ENCODE measurements at regions not wholly inside any gene's neighbourhood (a gene's known extent, or its start where the extent isn't known, plus 50 kb on each side); places are given as distances from the start of the nearest gene placed in this dataset.
"Not testable (repeated sequence)": the region's sequence is repeated elsewhere in the genome, so short reads cannot be mapped to it uniquely, and the experiment has no call there.

- DNase-seq (ENCODE audit: low spot score), result no peak
These were observed 281.0 kb upstream of the MAOA start for GRCh38 chrX:43375136-43375535.

GRCh38 chrX:43380704-43381103, 275.4 kb upstream of the MAOA start:
- no peak for DNase-seq (ENCODE audit: low spot score)

- peak; percentile 14 for DNase-seq (ENCODE audit: low spot score)
These were observed 269.2 kb upstream of the MAOA start for GRCh38 chrX:43386875-43387274.

- no peak for DNase-seq (ENCODE audit: low spot score)
These were observed 250.9 kb upstream of the MAOA start for GRCh38 chrX:43405191-43405590.

GRCh38 chrX:43423876-43424275, 232.2 kb upstream of the MAOA start:
- DNase-seq (ENCODE audit: low spot score), result no peak

- DNase-seq (ENCODE audit: low spot score), result no peak
These were observed 219.6 kb upstream of the MAOA start for GRCh38 chrX:43436517-43436916.

- DNase-seq (ENCODE audit: low spot score), result no peak
These were observed 209.3 kb upstream of the MAOA start for GRCh38 chrX:43446752-43447151.

GRCh38 chrX:43448688-43449087, 207.4 kb upstream of the MAOA start:
- no peak for DNase-seq (ENCODE audit: low spot score)

- DNase-seq (ENCODE audit: low spot score), result no peak
These were observed 205.7 kb upstream of the MAOA start for GRCh38 chrX:43450355-43450754.

- not testable (repeated sequence) for DNase-seq (ENCODE audit: low spot score)
These were observed 204.0 kb upstream of the MAOA start for GRCh38 chrX:43451976-43452686.

- DNase-seq (ENCODE audit: low spot score), result no peak
These were observed 200.0 kb upstream of the MAOA start for GRCh38 chrX:43456063-43456462.

GRCh38 chrX:43456906-43457305, 199.2 kb upstream of the MAOA start:
- DNase-seq (ENCODE audit: low spot score), result no peak

- no peak for DNase-seq (ENCODE audit: low spot score)
These were observed 188.4 kb upstream of the MAOA start for GRCh38 chrX:43467608-43468234.

- DNase-seq (ENCODE audit: low spot score), result no peak
These were observed 186.6 kb upstream of the MAOA start for GRCh38 chrX:43469391-43470054.

- no peak for DNase-seq (ENCODE audit: low spot score)
These were observed 181.8 kb upstream of the MAOA start for GRCh38 chrX:43474321-43474720.

GRCh38 chrX:43479070-43479469, 177.0 kb upstream of the MAOA start:
- no peak for DNase-seq (ENCODE audit: low spot score)

- DNase-seq (ENCODE audit: low spot score), result no peak
These were observed 176.2 kb upstream of the MAOA start for GRCh38 chrX:43479850-43480249.

- no peak for DNase-seq (ENCODE audit: low spot score)
These were observed 174.5 kb upstream of the MAOA start for GRCh38 chrX:43481576-43481975.

- no peak for DNase-seq (ENCODE audit: low spot score)
These were observed 162.3 kb upstream of the MAOA start for GRCh38 chrX:43493756-43494155.

GRCh38 chrX:43500246-43500645, 155.9 kb upstream of the MAOA start:
- no peak for DNase-seq (ENCODE audit: low spot score)

- DNase-seq (ENCODE audit: low spot score), result peak; percentile 12
These were observed 155.0 kb upstream of the MAOA start for GRCh38 chrX:43500996-43501694.

GRCh38 chrX:43504394-43504793, 151.7 kb upstream of the MAOA start:
- no peak for DNase-seq (ENCODE audit: low spot score)

GRCh38 chrX:43505769-43506168, 150.3 kb upstream of the MAOA start:
- DNase-seq (ENCODE audit: low spot score), result no peak
